ENCODE measurements at regions not wholly inside any gene's neighbourhood (a gene's known extent, or its start where the extent isn't known, plus 50 kb on each side); places are given as distances from the start of the nearest gene placed in this dataset.

- no peak overlapping the region for H3K4me3 ChIP-seq (ENCODE audit: low read depth, low read length)
- DNase-seq (ENCODE audit: low read depth): no peak
- TF ChIP-seq CTCF (IDR thresholded peaks at IDR 0.05; ENCODE audit: insufficient read depth, low read depth, low read length): no peak
Observed at GRCh38 chr9:82412586-82413305, 424.2 kb downstream of the SPATA31D1 start.

- H3K4me3 ChIP-seq (ENCODE audit: low read depth, low read length): no peak overlapping the region
- no peak for TF ChIP-seq CTCF (IDR thresholded peaks at IDR 0.05; ENCODE audit: insufficient read depth, low read depth, low read length)
Observed at GRCh38 chr9:82417501-82417900, 428.9 kb downstream of the SPATA31D1 start.

GRCh38 chr9:82418334-82418733 lies 429.8 kb downstream of the SPATA31D1 start:
- no peak overlapping the region for H3K4me3 ChIP-seq (ENCODE audit: low read depth, low read length)
- no peak for DNase-seq (ENCODE audit: low read depth)
- no peak for TF ChIP-seq CTCF (IDR thresholded peaks at IDR 0.05; ENCODE audit: insufficient read depth, low read depth, low read length)

More at GRCh38 chr9:82417501-82417900, 428.9 kb downstream of the SPATA31D1 start:
- no peak for DNase-seq (ENCODE audit: low read depth)

- TF ChIP-seq CTCF (IDR thresholded peaks at IDR 0.05; ENCODE audit: insufficient read depth, low read depth, low read length): no peak
- no peak overlapping the region for H3K4me3 ChIP-seq (ENCODE audit: low read depth, low read length)
- no peak for DNase-seq (ENCODE audit: low read depth)
Observed at GRCh38 chr9:82419696-82420486, 431.3 kb downstream of the SPATA31D1 start.

- no peak overlapping the region for H3K4me3 ChIP-seq (ENCODE audit: low read depth, low read length)
- DNase-seq (ENCODE audit: low read depth): no peak
- TF ChIP-seq CTCF (IDR thresholded peaks at IDR 0.05; ENCODE audit: insufficient read depth, low read depth, low read length): no peak
Observed at GRCh38 chr9:82421498-82421897, 432.9 kb downstream of the SPATA31D1 start.

- TF ChIP-seq CTCF (IDR thresholded peaks at IDR 0.05; ENCODE audit: insufficient read depth, low read depth, low read length): no peak
- DNase-seq (ENCODE audit: low read depth): no peak
- H3K4me3 ChIP-seq (ENCODE audit: low read depth, low read length): no peak overlapping the region
Observed at GRCh38 chr9:82423700-82424099, 435.1 kb downstream of the SPATA31D1 start.

Measured in fibroblast of villous mesenchyme (primary cell).